Tibial nerve (tissue), 4 donors: ENCODE measurements at regions not wholly inside any gene's neighbourhood (a gene's known extent, or its start where the extent isn't known, plus 50 kb on each side); places are given as distances from the start of the nearest gene placed in this dataset.

Source experiments
- CTCF ChIP-seq, 5 experiments: fragments of 200-600 bp in 3 of 5; fragments of 450-650 bp in 2 of 5; sonication (generic) in 3 of 5; IDR thresholded peaks; one replicate each; pipeline ENCODE4 v1.5.1; 2016 to 2019; ENCODE audit warnings: antibody characterized with exemption in 5 of 5, mild to moderate bottlenecking in 3 of 5, moderate library complexity in 2 of 5
- EP300 ChIP-seq, 2 donors: sonication (generic); formaldehyde crosslinking; IDR thresholded peaks; one replicate each; pipeline ENCODE4 v1.6.1; 2017; ENCODE audit warnings: antibody characterized with exemption in 2 of 2, mild to moderate bottlenecking in 1 of 2
- POLR2A ChIP-seq, 2 donors: fragments of 450-650 bp; IDR thresholded peaks; one replicate each; pipeline ENCODE4 v1.6.1; 2017; ENCODE audit warnings: antibody characterized with exemption in 2 of 2, mild to moderate bottlenecking in 2 of 2, moderate library complexity in 2 of 2

- TF ChIP-seq CTCF (IDR thresholded peaks at IDR 0.05) (no peak), EP300 (IDR thresholded peaks at IDR 0.05) (no peak), POLR2A (IDR thresholded peaks at IDR 0.05) (no peak)
These were observed 168.6 kb downstream of the KCNE4 start for GRCh38 chr2:223220658-223220925.
